Fibroblast of lung (primary cell): ENCODE measurements at regions not wholly inside any gene's neighbourhood (a gene's known extent, or its start where the extent isn't known, plus 50 kb on each side); places are given as distances from the start of the nearest gene placed in this dataset.
A peak's percentile ranks its signal among the peaks of the same experiment; 100 is the strongest.
"Not testable (repeated sequence)": the region's sequence is repeated elsewhere in the genome, so short reads cannot be mapped to it uniquely, and the experiment has no call there.

Experiments used
- DNase-seq, 2 donors: peaks; one replicate each; pipeline versions ENCODE4 v3.0.0 to v3.0.0-alpha.2; 2010; ENCODE audit warnings: low read depth in 2 of 2
- H2AFZ ChIP-seq: 2 replicates; pipeline ENCODE4 v1.5.1; 2012; ENCODE audit warnings: low read length, control low read depth, inconsistent platforms
- H3K27ac ChIP-seq: 2 replicates; pipeline ENCODE4 v1.5.1; 2011; ENCODE audit warnings: low read length, control low read depth; ENCODE audit not compliant: insufficient read depth
- H3K27me3 ChIP-seq: 2 replicates; pipeline ENCODE4 v1.5.1; 2011; ENCODE audit warnings: mild to moderate bottlenecking, low read length; ENCODE audit not compliant: control insufficient read depth, insufficient read depth
- H3K36me3 ChIP-seq: 2 replicates; pipeline ENCODE4 v1.5.1; 2011; ENCODE audit warnings: low read length; ENCODE audit not compliant: control insufficient read depth, insufficient read depth
- H3K4me1 ChIP-seq: 2 replicates; pipeline ENCODE4 v1.5.1; 2011; ENCODE audit warnings: low read length; ENCODE audit not compliant: control insufficient read depth, insufficient read depth; ENCODE audit errors: extremely low read depth
- H3K4me2 ChIP-seq: 2 replicates; pipeline ENCODE4 v1.5.1; 2011; ENCODE audit warnings: low read length, control low read depth; ENCODE audit not compliant: insufficient read depth; ENCODE audit errors: extremely low read depth
- H3K4me3 ChIP-seq, 4 experiments: fragments of 200-600 bp in 1 of 4; sonication (generic) in 1 of 4; replicated peaks in 1 of 4; 2 replicates each; pipeline ENCODE4 v1.5.1; 2011 to 2016; ENCODE audit warnings: low read length in 4 of 4, low read depth in 3 of 4, mild to moderate bottlenecking in 3 of 4, control low read depth in 2 of 4, inconsistent platforms in 1 of 4, mixed read lengths in 1 of 4; ENCODE audit not compliant: insufficient read depth in 1 of 4; ENCODE audit errors: control extremely low read depth in 1 of 4
- H3K79me2 ChIP-seq: 2 replicates; pipeline ENCODE4 v1.5.1; 2012; ENCODE audit warnings: mild to moderate bottlenecking, low read length, inconsistent platforms; ENCODE audit not compliant: control insufficient read depth, insufficient read depth
- H3K9ac ChIP-seq: 2 replicates; pipeline ENCODE4 v1.5.1; 2011; ENCODE audit warnings: mild to moderate bottlenecking, low read length, control low read depth; ENCODE audit not compliant: insufficient read depth
- H3K9me3 ChIP-seq: 2 replicates; pipeline ENCODE4 v1.5.1; 2012; ENCODE audit warnings: low read depth, low read length; ENCODE audit not compliant: control insufficient read depth, insufficient read depth
- H4K20me1 ChIP-seq: 2 replicates; pipeline ENCODE4 v1.5.1; 2011; ENCODE audit warnings: low read length; ENCODE audit not compliant: control insufficient read depth, insufficient read depth; ENCODE audit errors: extremely low read depth
- EZH2 ChIP-seq: IDR thresholded peaks from 2 replicates; pipeline ENCODE4 v1.5.1; 2012; ENCODE audit warnings: low read length, control low read depth, mild to moderate bottlenecking; ENCODE audit errors: missing control alignments
- TF ChIP-seq, protein P1 (sequence below), 2 donors: IDR thresholded peaks in 1 of 2; conservative IDR thresholded peaks in 1 of 2; 1 replicate in 1 of 2; 2 replicates in 1 of 2; pipeline ENCODE4 v1.5.1; 2011 to 2012; ENCODE audit warnings: low read length in 2 of 2, control low read depth in 1 of 2, inconsistent platforms in 1 of 2, low read depth in 1 of 2, mild to moderate bottlenecking in 1 of 2

GRCh38 chr14:29016050-29016900 lies 249.7 kb downstream of the FOXG1 start:
- Histone ChIP-seq H3K4me3 (no peak overlapping the region), H3K4me2 (no peak overlapping the region), H3K9me3 (no peaks in the 10 kb centered on the region), H3K36me3 (no peaks in the 10 kb centered on the region), H3K27me3 (no peaks in the 10 kb centered on the region), H3K27ac (no peak overlapping the region), H3K9ac (no peak overlapping the region), H4K20me1 (no peaks in the 10 kb centered on the region), H3K79me2 (no peaks in the 10 kb centered on the region), H3K4me1 (no peaks in the 10 kb centered on the region), H2AFZ (no peak overlapping the region)
- DNase-seq, result peak; percentile 40 to 59
- TF ChIP-seq, protein P1, sequence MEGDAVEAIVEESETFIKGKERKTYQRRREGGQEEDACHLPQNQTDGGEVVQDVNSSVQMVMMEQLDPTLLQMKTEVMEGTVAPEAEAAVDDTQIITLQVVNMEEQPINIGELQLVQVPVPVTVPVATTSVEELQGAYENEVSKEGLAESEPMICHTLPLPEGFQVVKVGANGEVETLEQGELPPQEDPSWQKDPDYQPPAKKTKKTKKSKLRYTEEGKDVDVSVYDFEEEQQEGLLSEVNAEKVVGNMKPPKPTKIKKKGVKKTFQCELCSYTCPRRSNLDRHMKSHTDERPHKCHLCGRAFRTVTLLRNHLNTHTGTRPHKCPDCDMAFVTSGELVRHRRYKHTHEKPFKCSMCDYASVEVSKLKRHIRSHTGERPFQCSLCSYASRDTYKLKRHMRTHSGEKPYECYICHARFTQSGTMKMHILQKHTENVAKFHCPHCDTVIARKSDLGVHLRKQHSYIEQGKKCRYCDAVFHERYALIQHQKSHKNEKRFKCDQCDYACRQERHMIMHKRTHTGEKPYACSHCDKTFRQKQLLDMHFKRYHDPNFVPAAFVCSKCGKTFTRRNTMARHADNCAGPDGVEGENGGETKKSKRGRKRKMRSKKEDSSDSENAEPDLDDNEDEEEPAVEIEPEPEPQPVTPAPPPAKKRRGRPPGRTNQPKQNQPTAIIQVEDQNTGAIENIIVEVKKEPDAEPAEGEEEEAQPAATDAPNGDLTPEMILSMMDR (conservative IDR thresholded peaks at IDR 0.05 in 1 of 2, IDR thresholded peaks at IDR 0.05 in 1 of 2; ENCODE audit: low read depth in 1 of 2, low read length in 2 of 2), result peak; percentile 87 to 96
- TF ChIP-seq EZH2, result no peak

DNA sequence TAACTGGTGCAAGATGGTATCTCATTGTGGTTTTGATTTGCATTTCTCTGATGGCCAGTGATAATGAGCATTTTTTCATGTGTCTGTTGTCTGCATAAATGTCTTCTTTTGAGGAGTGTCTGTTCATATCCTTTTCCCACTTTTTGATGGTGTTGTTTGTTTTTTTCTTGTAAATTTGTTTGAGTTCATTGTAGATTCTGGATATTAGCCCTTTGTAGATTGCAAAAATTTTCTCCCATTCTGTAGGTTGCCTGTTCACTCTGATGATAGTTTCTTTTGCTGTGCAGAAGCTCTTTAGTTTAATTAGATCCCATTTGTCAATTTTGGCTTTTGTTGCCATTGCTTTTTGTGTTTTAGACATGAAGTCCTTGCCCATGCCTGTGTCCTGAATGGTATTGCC lies 256.9 kb downstream of the FOXG1 start:
- DNase-seq, result not testable (repeated sequence)

GRCh38 chr14:29027441-29027840 lies 260.9 kb downstream of the FOXG1 start:
- H3K4me1 ChIP-seq, H4K20me1 ChIP-seq, H3K79me2 ChIP-seq, H3K36me3 ChIP-seq, H3K9ac ChIP-seq, DNase-seq, H3K4me3 ChIP-seq, H3K27ac ChIP-seq, H3K9me3 ChIP-seq, H3K27me3 ChIP-seq, H2AFZ ChIP-seq, H3K4me2 ChIP-seq: not testable (repeated sequence)

More for the DNA sequence above, 256.9 kb downstream of the FOXG1 start:
- not testable (repeated sequence) for H3K79me2 ChIP-seq, H2AFZ ChIP-seq, H3K4me3 ChIP-seq, H3K4me2 ChIP-seq, H3K9me3 ChIP-seq, H4K20me1 ChIP-seq, H3K4me1 ChIP-seq, H3K27ac ChIP-seq, H3K9ac ChIP-seq, H3K36me3 ChIP-seq, H3K27me3 ChIP-seq

GRCh38 chr14:29027941-29028705 lies 261.5 kb downstream of the FOXG1 start:
- DNase-seq, H3K9ac ChIP-seq, H3K4me1 ChIP-seq, H3K36me3 ChIP-seq, H3K4me2 ChIP-seq, H3K27me3 ChIP-seq, H4K20me1 ChIP-seq, H3K9me3 ChIP-seq, H2AFZ ChIP-seq, H3K27ac ChIP-seq, H3K79me2 ChIP-seq, H3K4me3 ChIP-seq: not testable (repeated sequence)
